ENCODE measurements at regions not wholly inside any gene's neighbourhood (a gene's known extent, or its start where the extent isn't known, plus 50 kb on each side); places are given as distances from the start of the nearest gene placed in this dataset.
"Not testable (repeated sequence)": the region's sequence is repeated elsewhere in the genome, so short reads cannot be mapped to it uniquely, and the experiment has no call there.

- not testable (repeated sequence) for ATAC-seq
Observed at GRCh38 chr22:15772337-15772736, 82.5 kb downstream of the POTEH start.

GRCh38 chr22:15775118-15775517 lies 85.3 kb downstream of the POTEH start:
- not testable (repeated sequence) for ATAC-seq

GRCh38 chr22:15775670-15776669 lies 86.1 kb downstream of the POTEH start:
- not testable (repeated sequence) for ATAC-seq

GRCh38 chr22:15776727-15777126 lies 86.9 kb downstream of the POTEH start:
- ATAC-seq, result not testable (repeated sequence)

GRCh38 chr22:15777150-15777549 lies 87.3 kb downstream of the POTEH start:
- ATAC-seq, result not testable (repeated sequence)

GRCh38 chr22:15777557-15777956 lies 87.7 kb downstream of the POTEH start:
- not testable (repeated sequence) for ATAC-seq

GRCh38 chr22:15778366-15778765 lies 88.5 kb downstream of the POTEH start:
- ATAC-seq, result not testable (repeated sequence)

- not testable (repeated sequence) for ATAC-seq
Observed at GRCh38 chr22:15781652-15782051, 91.8 kb downstream of the POTEH start.

- not testable (repeated sequence) for ATAC-seq
Observed at GRCh38 chr22:15782933-15783332, 93.1 kb downstream of the POTEH start.

- peak in 1 of 2 donors; percentile 45 for ATAC-seq
Observed at GRCh38 chr22:15784383-15785085, 94.7 kb downstream of the POTEH start.

- not testable (repeated sequence) for ATAC-seq
Observed at GRCh38 chr22:15786942-15787733, 97.3 kb downstream of the POTEH start.

- not testable (repeated sequence) for ATAC-seq
Observed at GRCh38 chr22:15791557-15791956, 101.7 kb downstream of the POTEH start.

- not testable (repeated sequence) for ATAC-seq
Observed at GRCh38 chr22:15799935-15800334, 110.1 kb downstream of the POTEH start.

- not testable (repeated sequence) for ATAC-seq
Observed at GRCh38 chr22:15811141-15811540, 121.3 kb downstream of the POTEH start.

- ATAC-seq, result not testable (repeated sequence)
Observed at GRCh38 chr22:15815783-15816182, 126.0 kb downstream of the POTEH start.

GRCh38 chr22:15816470-15816869 lies 126.6 kb downstream of the POTEH start:
- not testable (repeated sequence) for ATAC-seq

- peak in 1 of 2 donors; percentile 12 for ATAC-seq
Observed at GRCh38 chr22:15817264-15817663, 127.4 kb downstream of the POTEH start.

GRCh38 chr22:15819886-15820285 lies 130.1 kb downstream of the POTEH start:
- not testable (repeated sequence) for ATAC-seq

- not testable (repeated sequence) for ATAC-seq
Observed at GRCh38 chr22:15821088-15821487, 131.3 kb downstream of the POTEH start.

- ATAC-seq, result not testable (repeated sequence)
Observed at GRCh38 chr22:15822001-15822400, 132.2 kb downstream of the POTEH start.

GRCh38 chr22:15823178-15823577 lies 133.4 kb downstream of the POTEH start:
- ATAC-seq, result not testable (repeated sequence)

- not testable (repeated sequence) for ATAC-seq
Observed at GRCh38 chr22:15832235-15832634, 142.4 kb downstream of the POTEH start.
